ENCODE measurements at regions not wholly inside any gene's neighbourhood (a gene's known extent, or its start where the extent isn't known, plus 50 kb on each side); places are given as distances from the start of the nearest gene placed in this dataset.

GRCh38 chr13:99636306-99636705, 135.0 kb downstream of the TM9SF2 start:
- Histone ChIP-seq H3K27me3 (ENCODE audit: insufficient read depth, low read length, poor library complexity) (no peaks in the 10 kb centered on the region), H3K4me2 (ENCODE audit: insufficient read depth, low read length) (no peak overlapping the region), H3K79me2 (ENCODE audit: insufficient read depth, low read length) (no peaks in the 10 kb centered on the region), H4K20me1 (ENCODE audit: insufficient read depth, low read length) (no peaks in the 10 kb centered on the region), H3K36me3 (ENCODE audit: insufficient read depth, low read length) (no peaks in the 10 kb centered on the region), H2AFZ (ENCODE audit: low read depth, low read length) (no peak overlapping the region), H3K4me1 (ENCODE audit: insufficient read depth, low read length) (no peaks in the 10 kb centered on the region), H3K27ac (ENCODE audit: low read length) (no peak overlapping the region), H3K4me3 (ENCODE audit: low read depth in 1 of 2, low read length in 2 of 2) (no peak overlapping the region), H3K9ac (ENCODE audit: low read depth, low read length) (no peak overlapping the region), H3K9me3 (ENCODE audit: insufficient read depth, low read length, severe bottlenecking) (no peaks in the 10 kb centered on the region)
- DNase-seq, result no peak
- TF ChIP-seq EZH2 (IDR thresholded peaks at IDR 0.05; ENCODE audit: borderline replicate concordance, low read depth, low read length, severe bottlenecking) (no peak), CTCF (IDR thresholded peaks at IDR 0.05; ENCODE audit: borderline replicate concordance, extremely low read depth, low read length, poor library complexity, severe bottlenecking) (no peak)
- ATAC-seq (ENCODE audit: insufficient read depth, low read depth), result no peak

GRCh38 chr13:99634672-99635071, 133.4 kb downstream of the TM9SF2 start:
- Histone ChIP-seq H4K20me1 (ENCODE audit: insufficient read depth, low read length) (no peaks in the 10 kb centered on the region), H3K27ac (ENCODE audit: low read length) (no peak overlapping the region), H3K9me3 (ENCODE audit: insufficient read depth, low read length, severe bottlenecking) (no peaks in the 10 kb centered on the region), H3K4me1 (ENCODE audit: insufficient read depth, low read length) (no peaks in the 10 kb centered on the region), H3K4me2 (ENCODE audit: insufficient read depth, low read length) (no peak overlapping the region), H2AFZ (ENCODE audit: low read depth, low read length) (no peak overlapping the region), H3K4me3 (ENCODE audit: low read depth in 1 of 2, low read length in 2 of 2) (no peak overlapping the region), H3K9ac (ENCODE audit: low read depth, low read length) (no peak overlapping the region), H3K79me2 (ENCODE audit: insufficient read depth, low read length) (no peaks in the 10 kb centered on the region), H3K36me3 (ENCODE audit: insufficient read depth, low read length) (no peaks in the 10 kb centered on the region), H3K27me3 (ENCODE audit: insufficient read depth, low read length, poor library complexity) (no peaks in the 10 kb centered on the region)
- DNase-seq, result no peak
- no peak for ATAC-seq (ENCODE audit: insufficient read depth, low read depth)
- no peak for TF ChIP-seq CTCF (IDR thresholded peaks at IDR 0.05; ENCODE audit: borderline replicate concordance, extremely low read depth, low read length, poor library complexity, severe bottlenecking)
- TF ChIP-seq EZH2 (IDR thresholded peaks at IDR 0.05; ENCODE audit: borderline replicate concordance, low read depth, low read length, severe bottlenecking), result no peak

- Histone ChIP-seq H3K79me2 (ENCODE audit: insufficient read depth, low read length) (no peaks in the 10 kb centered on the region), H3K9ac (ENCODE audit: low read depth, low read length) (no peak overlapping the region), H3K27me3 (ENCODE audit: insufficient read depth, low read length, poor library complexity) (no peaks in the 10 kb centered on the region), H3K4me2 (ENCODE audit: insufficient read depth, low read length) (no peak overlapping the region), H3K36me3 (ENCODE audit: insufficient read depth, low read length) (no peaks in the 10 kb centered on the region), H3K27ac (ENCODE audit: low read length) (no peak overlapping the region), H3K4me1 (ENCODE audit: insufficient read depth, low read length) (no peaks in the 10 kb centered on the region), H3K4me3 (ENCODE audit: low read depth in 1 of 2, low read length in 2 of 2) (no peak overlapping the region), H2AFZ (ENCODE audit: low read depth, low read length) (no peak overlapping the region), H3K9me3 (ENCODE audit: insufficient read depth, low read length, severe bottlenecking) (no peaks in the 10 kb centered on the region), H4K20me1 (ENCODE audit: insufficient read depth, low read length) (no peaks in the 10 kb centered on the region; the same call in 1 of the 2 replicates)
- no peak for ATAC-seq (ENCODE audit: insufficient read depth, low read depth)
- TF ChIP-seq EZH2 (IDR thresholded peaks at IDR 0.05; ENCODE audit: borderline replicate concordance, low read depth, low read length, severe bottlenecking) (no peak), CTCF (IDR thresholded peaks at IDR 0.05; ENCODE audit: borderline replicate concordance, extremely low read depth, low read length, poor library complexity, severe bottlenecking) (no peak)
- no peak for DNase-seq
These were observed 129.1 kb downstream of the TM9SF2 start for GRCh38 chr13:99630269-99630898.
